Stimulated activated CD4-positive, alpha-beta T cell treated with anti-CD3 and anti-CD28 coated beads, TNF-alpha, amount 100 ng/mL, for 4 hours (primary cell): ENCODE measurements at regions not wholly inside any gene's neighbourhood (a gene's known extent, or its start where the extent isn't known, plus 50 kb on each side); places are given as distances from the start of the nearest gene placed in this dataset.

ENCODE experiments used
- DNase-seq, 3 experiments: peaks; one replicate each; pipeline ENCODE4 v3.0.0-alpha.2; 2020; ENCODE audit warnings: low read depth in 3 of 3

GRCh38 chr2:88832992-88833389 lies 141.5 kb downstream of the RPIA start:
- DNase-seq = no peak

- DNase-seq = no peak
Observed at GRCh38 chr2:88834376-88834775, 142.9 kb downstream of the RPIA start.

- DNase-seq = no peak
Observed at GRCh38 chr2:88834866-88835265, 143.4 kb downstream of the RPIA start.

- DNase-seq = no peak
Observed at GRCh38 chr2:88835726-88836125, 144.3 kb downstream of the RPIA start.

- DNase-seq = no peak
Observed at GRCh38 chr2:88836351-88836750, 144.9 kb downstream of the RPIA start.

GRCh38 chr2:88837511-88838160 lies 146.2 kb downstream of the RPIA start:
- no peak for DNase-seq

GRCh38 chr2:88838165-88838635 lies 146.7 kb downstream of the RPIA start:
- no peak for DNase-seq

- no peak for DNase-seq
Observed at GRCh38 chr2:88841224-88841929, 149.9 kb downstream of the RPIA start.

GRCh38 chr2:88842656-88843460 lies 151.4 kb downstream of the RPIA start:
- no peak for DNase-seq

- DNase-seq = no peak
Observed at GRCh38 chr2:88843651-88844050, 152.2 kb downstream of the RPIA start.

- DNase-seq = no peak
Observed at GRCh38 chr2:88844960-88845359, 153.5 kb downstream of the RPIA start.

- no peak for DNase-seq
Observed at GRCh38 chr2:88845772-88846661, 154.5 kb downstream of the RPIA start.

GRCh38 chr2:88852753-88853402 lies 161.4 kb downstream of the RPIA start:
- DNase-seq = no peak

- no peak for DNase-seq
Observed at GRCh38 chr2:88853403-88853790, 161.9 kb downstream of the RPIA start.

GRCh38 chr2:88854528-88854927 lies 163.1 kb downstream of the RPIA start:
- DNase-seq = no peak

GRCh38 chr2:88855620-88856408 lies 164.3 kb downstream of the RPIA start:
- DNase-seq = no peak

- no peak for DNase-seq
Observed at GRCh38 chr2:88856409-88857135, 165.1 kb downstream of the RPIA start.

- DNase-seq = no peak
Observed at GRCh38 chr2:88857274-88857741, 165.8 kb downstream of the RPIA start.

- DNase-seq = no peak
Observed at GRCh38 chr2:88857951-88858411, 166.5 kb downstream of the RPIA start.
